GM21723 (cell line): ENCODE measurements at regions not wholly inside any gene's neighbourhood (a gene's known extent, or its start where the extent isn't known, plus 50 kb on each side); places are given as distances from the start of the nearest gene placed in this dataset.

Experiments used
- ATAC-seq: cut with Tn5 transposase; IDR thresholded peaks from one replicate; pipeline ENCODE4 v1.9.1; 2021; ENCODE audit warnings: mild to moderate bottlenecking, moderate library complexity; ENCODE audit not compliant: unreplicated experiment

DNA sequence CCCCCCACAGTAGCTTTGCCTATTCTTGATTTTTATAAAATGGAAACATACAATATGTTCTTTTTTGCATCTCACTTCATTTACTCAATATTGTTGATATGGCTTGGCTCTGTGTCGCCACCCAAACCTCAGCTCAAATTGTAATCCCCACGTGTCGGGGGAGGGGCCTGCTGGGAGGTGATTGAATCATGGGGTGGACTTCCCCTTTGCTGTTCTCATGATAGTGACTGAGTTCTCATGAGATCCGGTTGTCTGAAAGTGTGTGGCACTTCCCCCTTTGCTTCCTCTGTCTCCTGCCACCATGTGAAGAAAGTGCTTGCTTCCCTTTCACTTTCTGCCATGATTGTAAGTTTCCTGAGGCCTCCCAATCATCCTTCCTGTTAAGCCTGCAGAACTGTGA is 431.3 kb downstream of the MN1 start:
- no peak for ATAC-seq

DNA sequence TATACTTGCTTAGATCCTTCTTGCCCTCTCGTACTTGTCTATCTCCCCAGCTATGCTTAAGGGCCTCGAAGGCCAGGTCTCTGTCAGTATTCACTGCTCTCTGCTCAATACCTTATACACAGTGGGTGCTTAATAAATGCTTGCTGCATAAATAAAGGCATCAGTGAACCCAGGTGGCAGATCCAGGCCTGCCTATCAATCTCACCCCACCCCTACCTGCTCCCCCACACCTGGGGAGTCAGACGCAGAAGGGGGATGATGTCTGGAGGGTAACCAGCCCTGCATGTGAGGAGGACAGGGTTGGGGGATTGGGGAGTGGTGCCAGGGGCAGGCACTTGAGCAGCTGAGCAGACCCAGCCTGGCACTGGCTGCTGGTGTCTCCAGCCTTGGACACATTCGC is 430.6 kb downstream of the MN1 start:
- no peak for ATAC-seq

GRCh38 chr22:27372364-27372763 is 429.2 kb downstream of the MN1 start:
- no peak for ATAC-seq

GRCh38 chr22:27372969-27373670 is 428.4 kb downstream of the MN1 start:
- ATAC-seq: no peak

GRCh38 chr22:27377501-27378295 is 423.9 kb downstream of the MN1 start:
- no peak for ATAC-seq

- no peak for ATAC-seq
These were observed 423.2 kb downstream of the MN1 start for GRCh38 chr22:27378311-27378800.

- ATAC-seq: no peak
These were observed 422.6 kb downstream of the MN1 start for GRCh38 chr22:27378995-27379394.

DNA sequence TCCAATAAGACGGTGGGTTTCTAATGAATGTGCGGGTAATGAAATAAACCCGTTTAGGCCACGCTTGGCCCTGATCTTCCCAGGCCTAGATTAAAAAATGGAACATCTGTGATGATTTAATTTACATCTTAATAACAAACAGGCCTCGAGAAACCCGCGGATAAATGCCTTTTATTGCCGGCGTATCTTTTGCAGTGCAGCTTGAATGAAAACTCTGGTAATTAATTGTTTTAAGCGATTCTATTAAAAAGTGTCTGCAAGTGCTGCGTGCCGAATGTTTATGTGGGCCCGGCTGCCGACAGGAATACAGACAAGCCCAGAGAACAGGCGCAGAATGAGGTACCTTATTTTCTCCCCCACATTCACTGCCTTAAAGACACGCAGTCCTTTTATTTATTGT is 420.7 kb downstream of the MN1 start:
- no peak for ATAC-seq

DNA sequence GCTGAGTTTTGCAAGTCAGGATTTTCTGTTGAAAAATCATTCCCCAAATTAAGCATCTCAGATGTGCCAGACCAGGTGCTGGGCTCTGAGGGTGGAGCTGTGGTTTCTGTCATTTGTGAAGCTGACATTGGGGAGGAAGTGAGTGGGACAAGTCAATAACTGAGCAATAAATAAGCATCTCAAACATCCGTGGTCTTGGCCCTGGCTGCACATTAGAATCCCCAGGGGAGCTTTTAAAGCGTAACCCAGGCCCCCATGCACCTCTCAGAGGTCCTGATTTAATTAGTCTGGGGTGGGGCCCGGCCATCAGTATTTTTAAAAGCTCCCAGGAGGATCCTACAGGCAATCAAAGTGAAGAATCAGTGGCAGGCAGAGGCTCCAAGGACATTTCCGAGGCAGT is 420.0 kb downstream of the MN1 start:
- ATAC-seq: no peak

- ATAC-seq: no peak
These were observed 419.4 kb downstream of the MN1 start for GRCh38 chr22:27381960-27382742.

DNA sequence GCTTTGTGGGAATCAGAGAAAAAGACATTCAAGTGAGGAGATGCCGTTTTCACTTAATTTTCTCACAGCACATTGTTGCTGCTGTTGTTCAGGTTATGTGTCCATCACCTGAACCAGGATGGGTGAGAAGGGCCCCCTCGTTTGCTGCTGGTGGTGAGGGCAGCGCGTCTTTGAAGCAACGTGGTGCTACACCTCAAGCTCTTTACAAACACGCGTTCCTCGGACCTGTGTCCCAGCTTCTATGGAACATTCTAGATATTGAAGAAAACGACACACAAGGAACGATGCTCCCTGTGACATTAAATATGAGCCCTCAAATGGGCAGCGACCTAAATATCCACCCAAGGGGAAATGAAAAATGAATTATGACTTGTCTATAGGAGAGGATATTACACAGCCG is 418.6 kb downstream of the MN1 start:
- no peak for ATAC-seq

DNA sequence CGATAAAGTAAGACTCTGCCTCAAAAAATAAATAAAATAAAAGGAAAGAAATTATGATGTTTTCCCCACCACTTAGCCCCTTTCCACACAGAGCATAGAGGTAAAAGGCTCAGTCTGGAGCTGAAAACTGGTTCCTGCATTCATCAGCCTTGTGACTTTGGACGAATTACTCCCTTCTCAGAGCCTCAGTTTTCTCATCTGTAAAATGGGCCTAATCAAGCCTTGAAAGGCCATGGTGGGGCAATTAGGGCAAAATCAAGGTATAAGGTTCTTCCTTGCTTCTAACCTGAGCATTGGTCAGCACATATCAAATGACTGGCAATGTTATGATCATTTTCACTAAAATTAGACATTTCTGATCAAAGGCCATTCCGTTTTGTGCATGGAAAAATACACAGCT is 417.7 kb downstream of the MN1 start:
- no peak for ATAC-seq

DNA sequence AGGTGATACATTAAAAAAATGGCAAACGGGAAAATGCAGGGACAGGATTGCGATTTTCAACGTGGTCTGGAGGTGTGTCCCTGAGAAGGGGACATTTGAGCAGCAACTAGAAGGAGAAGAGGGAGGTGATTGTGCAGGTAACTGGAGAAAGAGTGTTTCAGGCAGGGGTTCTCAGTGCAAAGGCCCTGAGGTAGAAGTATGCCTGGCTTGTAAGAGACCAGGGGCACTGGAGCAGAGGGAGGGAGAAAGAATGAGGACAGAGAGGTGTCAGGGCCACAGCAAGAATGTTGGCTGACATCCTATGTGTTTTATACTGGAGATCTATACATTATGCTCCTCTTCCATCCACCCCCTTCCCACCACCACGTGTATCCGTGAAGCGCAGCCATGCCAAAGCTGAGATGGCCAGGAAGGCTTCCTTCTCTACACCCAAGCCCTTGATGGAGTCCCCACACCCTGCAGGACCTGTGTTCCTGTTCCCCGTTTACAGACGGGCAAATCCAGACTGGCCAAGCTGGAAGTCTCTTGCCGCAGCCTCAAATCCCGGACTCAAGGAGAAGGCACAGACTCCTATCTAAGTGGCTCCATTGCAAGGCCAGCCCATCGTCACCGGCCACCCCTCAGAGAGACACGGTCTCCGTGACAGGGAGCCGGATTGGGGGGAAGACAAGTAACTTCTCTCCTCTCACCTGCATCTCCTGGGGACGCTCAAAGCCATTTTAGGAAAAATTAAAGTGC is 416.1 kb downstream of the MN1 start:
- no peak for ATAC-seq

- no peak for ATAC-seq
These were observed 415.4 kb downstream of the MN1 start for GRCh38 chr22:27386186-27386585.

DNA sequence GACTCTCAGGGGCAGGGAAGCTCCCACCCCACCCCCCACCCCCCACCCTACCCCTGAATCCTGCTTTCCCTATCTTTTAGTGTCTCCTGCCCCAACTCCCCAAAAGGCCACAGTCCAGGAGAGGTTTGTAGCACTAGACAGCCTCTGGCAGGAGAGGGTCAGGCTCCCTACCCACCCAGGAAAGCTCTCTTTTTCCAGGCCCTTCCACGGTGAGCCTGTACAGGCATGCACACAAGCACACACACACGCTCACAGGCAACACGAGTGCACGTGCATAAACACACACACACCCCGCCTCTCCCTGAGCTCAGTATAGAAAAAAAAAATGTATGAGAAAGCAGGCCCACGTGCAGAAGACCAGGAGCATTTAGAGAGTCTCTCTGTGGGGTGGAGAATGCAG is 414.0 kb downstream of the MN1 start:
- no peak for ATAC-seq

DNA sequence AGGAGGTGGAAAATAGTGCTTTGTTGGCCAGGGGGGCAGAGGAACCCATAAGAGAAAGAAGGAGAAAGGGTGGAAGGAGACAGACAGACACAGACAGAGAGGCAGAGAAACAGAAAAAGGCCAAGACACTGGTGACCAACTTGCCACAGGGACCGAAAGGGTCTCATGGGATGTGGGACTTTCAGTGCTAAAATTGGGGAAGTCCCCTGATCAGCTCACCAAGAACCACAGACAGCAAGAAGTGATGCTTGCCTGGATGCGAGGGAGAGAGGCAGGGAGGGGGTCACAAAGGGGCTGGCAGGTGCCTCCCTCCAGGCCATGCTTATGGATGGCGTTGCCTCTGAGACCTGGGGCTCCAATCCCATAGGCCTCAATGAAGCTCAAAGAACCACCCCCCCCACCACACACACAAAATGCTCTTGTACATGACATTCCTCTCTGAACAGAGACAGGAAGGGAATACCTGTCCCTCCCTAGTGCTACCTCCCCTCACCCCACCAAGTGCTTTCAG is 413.4 kb downstream of the MN1 start:
- no peak for ATAC-seq

DNA sequence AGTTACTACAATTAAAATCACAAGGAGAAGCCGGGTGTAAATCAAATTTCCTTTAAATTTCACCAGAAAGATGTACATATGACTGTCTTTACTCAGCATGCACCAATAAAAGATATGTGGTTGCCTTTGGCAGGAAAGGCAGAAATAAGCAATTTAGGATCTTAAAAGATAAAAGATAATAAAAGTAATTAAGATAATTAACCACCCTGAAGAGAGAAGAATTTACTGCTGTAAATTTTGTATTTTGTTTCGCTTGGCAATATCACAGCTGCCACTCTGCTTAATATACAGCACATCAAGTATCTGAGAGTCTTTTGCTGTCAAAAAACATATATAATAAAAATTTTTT is 411.9 kb downstream of the MN1 start:
- no peak for ATAC-seq

DNA sequence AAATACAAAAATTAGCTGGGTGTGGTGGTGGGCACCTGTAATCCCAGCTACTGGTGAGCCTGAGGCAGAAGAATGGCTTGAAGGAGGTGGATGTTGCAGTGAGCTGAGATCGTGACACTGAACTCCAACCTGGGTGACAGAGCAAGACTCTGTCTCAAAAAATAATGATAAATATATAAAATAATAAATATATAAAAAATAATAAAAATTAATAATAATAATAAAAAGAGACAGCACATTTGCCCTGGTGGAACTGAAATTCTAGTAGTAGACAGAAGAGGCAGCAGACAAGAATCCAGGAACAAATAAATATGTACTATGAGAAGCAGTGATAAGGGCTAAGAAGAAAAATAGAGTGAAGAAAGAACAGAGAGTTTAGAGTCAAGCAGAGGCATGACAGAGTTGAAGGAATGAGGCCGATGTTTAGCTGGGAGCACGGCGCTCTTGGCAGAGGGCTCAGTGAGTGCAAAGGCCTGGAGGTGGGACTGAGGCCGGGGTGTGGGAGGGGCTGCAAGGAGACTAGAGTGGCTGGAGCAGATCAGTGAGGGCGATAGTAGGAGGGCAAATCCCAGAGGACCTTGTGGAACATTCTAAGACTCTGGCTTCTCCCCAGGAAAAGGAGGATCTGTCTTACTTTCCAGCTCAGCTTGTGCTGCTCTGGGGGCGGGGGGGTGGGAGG is 410.3 kb downstream of the MN1 start:
- no peak for ATAC-seq

- ATAC-seq: no peak
These were observed 408.2 kb downstream of the MN1 start for GRCh38 chr22:27393371-27393770.

DNA sequence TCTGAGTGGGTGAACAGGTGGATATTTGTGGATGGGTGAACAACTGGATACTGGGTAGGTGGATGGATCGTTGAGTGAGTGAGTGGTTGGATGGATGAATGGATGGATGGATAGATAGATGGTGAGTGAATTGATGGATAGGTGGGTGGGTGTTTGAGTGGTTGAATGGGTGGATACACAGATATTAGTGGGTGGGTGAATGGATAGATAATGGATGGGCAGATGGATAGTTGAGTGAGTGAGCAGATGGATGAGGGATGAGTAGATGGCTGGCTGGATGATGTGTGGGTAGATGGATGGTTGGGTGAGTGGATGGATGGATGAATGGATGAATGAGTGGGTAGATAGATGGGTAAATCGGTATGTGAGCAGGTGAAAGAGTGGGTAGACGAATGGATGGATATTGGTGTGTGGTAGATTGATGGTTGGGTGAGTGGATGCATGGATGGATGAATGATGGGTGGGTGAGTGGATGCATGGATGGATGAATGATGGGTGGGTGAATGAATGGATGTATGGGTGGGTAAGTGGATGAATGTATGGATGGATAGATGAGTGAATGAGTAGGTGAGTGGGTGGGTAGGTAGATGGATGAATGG is 406.7 kb downstream of the MN1 start:
- ATAC-seq: no peak
